Naive thymus-derived CD8-positive, alpha-beta T cell (primary cell): ENCODE measurements at regions not wholly inside any gene's neighbourhood (a gene's known extent, or its start where the extent isn't known, plus 50 kb on each side); places are given as distances from the start of the nearest gene placed in this dataset.

ENCODE experiments used
- ATAC-seq, 2 donors: fragments of 150-1000 bp; cut with Tn5 transposase in 1 of 2; sonication (Bioruptor Pico), chemical (Tn5 transposase) in 1 of 2; 1 replicate in 1 of 2; 2 replicates in 1 of 2; pipeline ENCODE4 v1.10.0; 2021; ENCODE audit warnings: mild to moderate bottlenecking in 2 of 2, moderate library complexity in 2 of 2
- POLR2A ChIA-PET: fragments of 350-600 bp; sonication (Branson Sonifier 250); formaldehyde crosslinking; loops from one replicate; lab custom pipeline; 2021; ENCODE audit warnings: antibody characterized with exemption; lab: Charles Lee
- DNase-seq, 10 donors: peaks; one replicate each; pipeline versions ENCODE4 v3.0.0 to v3.0.0-alpha.2; 2020 to 2022
- H3K27ac Mint-ChIP-seq, 10 donors: one replicate each; pipeline ENCODE4 v1.8.0; 2020 to 2022; ENCODE audit warnings: mild to moderate bottlenecking in 10 of 10, mixed read lengths in 10 of 10, moderate library complexity in 4 of 10, inconsistent platforms in 1 of 10
- H3K27me3 Mint-ChIP-seq, 5 donors: one replicate each; pipeline ENCODE4 v1.8.0; 2021 to 2022; ENCODE audit warnings: mixed read lengths in 5 of 5
- H3K36me3 Mint-ChIP-seq, 3 donors: one replicate each; pipeline ENCODE4 v1.8.0; 2020 to 2022; ENCODE audit warnings: mixed read lengths in 3 of 3, mild to moderate bottlenecking in 2 of 3, inconsistent platforms in 1 of 3
- H3K4me1 Mint-ChIP-seq, 4 donors: one replicate each; pipeline ENCODE4 v1.8.0; 2021 to 2022; ENCODE audit warnings: mixed read lengths in 4 of 4
- H3K4me3 Mint-ChIP-seq, 10 donors: one replicate each; pipeline ENCODE4 v1.8.0; 2020 to 2022; ENCODE audit warnings: mild to moderate bottlenecking in 10 of 10, mixed read lengths in 10 of 10, moderate library complexity in 6 of 10, inconsistent platforms in 1 of 10
- H3K9me3 Mint-ChIP-seq, 9 donors: one replicate each; pipeline ENCODE4 v1.8.0; 2020 to 2022; ENCODE audit warnings: mixed read lengths in 9 of 9, mild to moderate bottlenecking in 3 of 9, inconsistent platforms in 1 of 9, moderate library complexity in 1 of 9

- Mint-ChIP-seq H3K4me3 (no peak overlapping the region), H3K27me3 (peaks cover 0 to 3% (median 0%) of the 10 kb centered on the region in 5 donors), H3K9me3 (no peaks in the 10 kb centered on the region), H3K36me3 (no peaks in the 10 kb centered on the region), H3K4me1 (no peaks in the 10 kb centered on the region), H3K27ac (no peak overlapping the region)
- DNase-seq: no peak
- no peak for ATAC-seq
- POLR2A ChIA-PET: no interaction called here
Measured at GRCh38 chr4:120316416-120316815, 249.8 kb upstream of the MAD2L1 start.

GRCh38 chr4:120314969-120315368 lies 248.3 kb upstream of the MAD2L1 start:
- DNase-seq (no peak), ATAC-seq (no peak)
- H3K27me3 Mint-ChIP-seq: peaks cover 0 to 10% (median 3%) of the 10 kb centered on the region in 5 donors
- H3K4me1 Mint-ChIP-seq: no peaks in the 10 kb centered on the region
- no peak overlapping the region for H3K4me3 Mint-ChIP-seq
- POLR2A ChIA-PET: no interaction called here
- H3K9me3 Mint-ChIP-seq: peaks cover 0 to 6% (median 0%) of the 10 kb centered on the region in 9 donors
- no peak overlapping the region for H3K27ac Mint-ChIP-seq
- H3K36me3 Mint-ChIP-seq: peaks cover 0 to 6% (median 0%) of the 10 kb centered on the region in 3 donors

GRCh38 chr4:120304801-120305200 lies 238.2 kb upstream of the MAD2L1 start:
- Mint-ChIP-seq H3K9me3 (peaks cover 0 to 6% (median under 1%) of the 10 kb centered on the region in 9 donors), H3K4me1 (no peaks in the 10 kb centered on the region), H3K4me3 (no peak overlapping the region), H3K27me3 (peaks cover 0 to 4% (median under 1%) of the 10 kb centered on the region in 5 donors), H3K27ac (no peak overlapping the region), H3K36me3 (no peaks in the 10 kb centered on the region)
- DNase-seq: no peak
- POLR2A ChIA-PET: no interaction called here
- ATAC-seq: no peak

- POLR2A ChIA-PET: no interaction called here
- H3K36me3 Mint-ChIP-seq: no peaks in the 10 kb centered on the region
- H3K9me3 Mint-ChIP-seq: peaks cover 0 to 9% (median 0%) of the 10 kb centered on the region in 9 donors
- ATAC-seq (no peak), DNase-seq (no peak)
- no peak overlapping the region for H3K4me3 Mint-ChIP-seq
- no peaks in the 10 kb centered on the region for H3K4me1 Mint-ChIP-seq
- H3K27me3 Mint-ChIP-seq: peaks cover 0 to 9% (median 3%) of the 10 kb centered on the region in 5 donors
- H3K27ac Mint-ChIP-seq: no peak overlapping the region
Measured at GRCh38 chr4:120299631-120300030, 233.0 kb upstream of the MAD2L1 start.

- ATAC-seq (no peak), DNase-seq (no peak)
- Mint-ChIP-seq H3K9me3 (no peaks in the 10 kb centered on the region), H3K27ac (no peak overlapping the region), H3K4me1 (no peaks in the 10 kb centered on the region), H3K4me3 (no peak overlapping the region), H3K36me3 (no peaks in the 10 kb centered on the region), H3K27me3 (no peaks in the 10 kb centered on the region)
- POLR2A ChIA-PET: no interaction called here
Measured at GRCh38 chr4:120293341-120293740, 226.7 kb upstream of the MAD2L1 start.

GRCh38 chr4:120291541-120291940 lies 224.9 kb upstream of the MAD2L1 start:
- no peak for ATAC-seq
- H3K36me3 Mint-ChIP-seq: no peaks in the 10 kb centered on the region
- H3K4me1 Mint-ChIP-seq: no peaks in the 10 kb centered on the region
- no peaks in the 10 kb centered on the region for H3K9me3 Mint-ChIP-seq
- DNase-seq: no peak
- H3K27me3 Mint-ChIP-seq: peaks cover 0 to 3% (median 0%) of the 10 kb centered on the region in 5 donors
- H3K27ac Mint-ChIP-seq: no peak overlapping the region
- POLR2A ChIA-PET: no interaction called here
- no peak overlapping the region for H3K4me3 Mint-ChIP-seq

- no peaks in the 10 kb centered on the region for H3K4me1 Mint-ChIP-seq
- POLR2A ChIA-PET: no interaction called here
- H3K27ac Mint-ChIP-seq: no peak overlapping the region
- DNase-seq: no peak
- no peak for ATAC-seq
- H3K36me3 Mint-ChIP-seq: no peaks in the 10 kb centered on the region
- H3K4me3 Mint-ChIP-seq: no peak overlapping the region
- peaks cover 0 to 3% (median 0%) of the 10 kb centered on the region in 5 donors for H3K27me3 Mint-ChIP-seq
- H3K9me3 Mint-ChIP-seq: no peaks in the 10 kb centered on the region
Measured at GRCh38 chr4:120290553-120290952, 223.9 kb upstream of the MAD2L1 start.

GRCh38 chr4:120286813-120287212 lies 220.2 kb upstream of the MAD2L1 start:
- no peak for DNase-seq
- Mint-ChIP-seq H3K36me3 (no peaks in the 10 kb centered on the region), H3K27me3 (peaks cover 0 to 3% (median 0%) of the 10 kb centered on the region in 5 donors), H3K9me3 (peaks cover 0 to 2% (median 0%) of the 10 kb centered on the region in 9 donors), H3K4me3 (no peak overlapping the region), H3K4me1 (no peaks in the 10 kb centered on the region), H3K27ac (no peak overlapping the region)
- no peak for ATAC-seq
- POLR2A ChIA-PET: no interaction called here

- H3K4me3 Mint-ChIP-seq: no peak overlapping the region
- peaks cover 0 to 3% (median 0%) of the 10 kb centered on the region in 5 donors for H3K27me3 Mint-ChIP-seq
- no peak for ATAC-seq
- no peak for DNase-seq
- peaks cover 0 to 6% (median 0%) of the 10 kb centered on the region in 9 donors for H3K9me3 Mint-ChIP-seq
- POLR2A ChIA-PET: no interaction called here
- H3K4me1 Mint-ChIP-seq: no peaks in the 10 kb centered on the region
- H3K27ac Mint-ChIP-seq: no peak overlapping the region
- peaks cover 0 to 4% (median 0%) of the 10 kb centered on the region in 3 donors for H3K36me3 Mint-ChIP-seq
Measured at GRCh38 chr4:120281581-120281980, 214.9 kb upstream of the MAD2L1 start.

GRCh38 chr4:120277391-120277790 lies 210.7 kb upstream of the MAD2L1 start:
- H3K27ac Mint-ChIP-seq: no peak overlapping the region
- POLR2A ChIA-PET: no interaction called here
- no peak overlapping the region for H3K4me3 Mint-ChIP-seq

GRCh38 chr4:120266602-120267001 lies 200.0 kb upstream of the MAD2L1 start:
- Mint-ChIP-seq H3K4me1 (no peaks in the 10 kb centered on the region), H3K27me3 (peaks cover 0 to 12% (median 1%) of the 10 kb centered on the region in 5 donors), H3K36me3 (peaks cover 0 to 2% (median 0%) of the 10 kb centered on the region in 3 donors), H3K9me3 (peaks cover 0 to 6% (median 0%) of the 10 kb centered on the region in 9 donors), H3K27ac (no peak overlapping the region), H3K4me3 (no peak overlapping the region)
- no peak for DNase-seq
- POLR2A ChIA-PET: no interaction called here
- ATAC-seq: no peak

More at GRCh38 chr4:120277391-120277790, 210.7 kb upstream of the MAD2L1 start:
- Mint-ChIP-seq H3K4me1 (no peaks in the 10 kb centered on the region), H3K9me3 (peaks cover 0 to 6% (median 0%) of the 10 kb centered on the region in 9 donors), H3K36me3 (peaks cover 0 to 4% (median 0%) of the 10 kb centered on the region in 3 donors), H3K27me3 (peaks cover 0 to 5% (median 0%) of the 10 kb centered on the region in 5 donors)
- DNase-seq (no peak), ATAC-seq (no peak)

GRCh38 chr4:120263618-120264017 lies 197.0 kb upstream of the MAD2L1 start:
- ATAC-seq (no peak), DNase-seq (no peak)
- Mint-ChIP-seq H3K27me3 (peaks cover 0 to 14% (median 2%) of the 10 kb centered on the region in 5 donors), H3K4me3 (no peak overlapping the region), H3K4me1 (no peaks in the 10 kb centered on the region), H3K9me3 (peaks cover 0 to 6% (median 0%) of the 10 kb centered on the region in 9 donors), H3K36me3 (peaks cover 0 to 4% (median 4%) of the 10 kb centered on the region in 3 donors), H3K27ac (no peak overlapping the region)
- POLR2A ChIA-PET: no interaction called here

- no peak for ATAC-seq
- POLR2A ChIA-PET: no interaction called here
- peaks cover 0 to 4% (median 4%) of the 10 kb centered on the region in 3 donors for H3K36me3 Mint-ChIP-seq
- DNase-seq: no peak
- H3K27ac Mint-ChIP-seq: no peak overlapping the region
- peaks cover 0 to 15% (median 7%) of the 10 kb centered on the region in 5 donors for H3K27me3 Mint-ChIP-seq
- H3K4me1 Mint-ChIP-seq: no peaks in the 10 kb centered on the region
- H3K9me3 Mint-ChIP-seq: peaks cover 0 to 9% (median 3%) of the 10 kb centered on the region in 9 donors
- no peak overlapping the region for H3K4me3 Mint-ChIP-seq
Measured at GRCh38 chr4:120261117-120261516, 194.5 kb upstream of the MAD2L1 start.
